Superior temporal gyrus (tissue), 1 donor: ENCODE measurements at regions not wholly inside any gene's neighbourhood (a gene's known extent, or its start where the extent isn't known, plus 50 kb on each side); places are given as distances from the start of the nearest gene placed in this dataset.
"Not testable (repeated sequence)": the region's sequence is repeated elsewhere in the genome, so short reads cannot be mapped to it uniquely, and the experiment has no call there.

Source experiments
- DNase-seq: peaks from one replicate; pipeline ENCODE4 v3.0.0-alpha.2; 2016; ENCODE audit errors: extremely low spot score

DNA sequence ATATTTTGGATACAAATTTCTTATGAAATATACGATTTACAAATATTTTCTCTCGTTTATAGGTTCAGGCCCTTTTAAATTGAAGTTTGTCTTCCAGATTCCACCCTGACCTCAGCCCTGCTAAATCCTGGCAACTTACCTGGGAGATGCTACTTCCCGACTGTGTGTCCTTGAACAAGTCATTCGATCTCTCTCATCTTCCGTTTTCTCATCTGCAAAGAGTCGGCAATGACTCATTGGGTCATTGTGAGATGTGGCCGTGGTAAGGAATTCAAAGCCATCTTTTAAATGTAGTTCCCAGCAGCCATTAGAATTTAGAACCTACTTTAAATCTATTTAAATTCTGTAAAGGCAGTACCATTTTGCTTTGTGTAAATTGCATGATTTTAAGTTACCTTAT is 72.5 kb downstream of the LHX2 start:
- no peak for DNase-seq

GRCh38 chr9:124087226-124087625 is 75.7 kb downstream of the LHX2 start:
- no peak for DNase-seq

DNA sequence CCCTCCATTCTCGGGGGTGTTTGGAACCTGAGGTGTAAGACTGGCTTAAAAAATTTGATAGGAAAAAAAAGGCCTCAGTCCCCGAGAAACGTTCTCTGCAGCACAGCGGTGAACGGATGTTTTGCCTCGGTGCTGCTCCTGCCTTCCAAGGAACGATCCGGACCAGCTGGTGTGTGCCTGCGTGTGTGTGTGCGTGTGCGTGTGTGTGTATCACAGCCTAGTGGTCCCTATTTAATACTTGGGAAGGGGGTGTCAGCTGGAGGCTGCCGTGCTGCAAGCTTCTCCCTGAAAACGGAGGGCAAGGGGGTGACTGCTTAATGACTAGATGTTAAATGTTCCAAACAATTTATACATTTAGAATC is 76.9 kb downstream of the LHX2 start:
- DNase-seq = peak; percentile 57

DNA sequence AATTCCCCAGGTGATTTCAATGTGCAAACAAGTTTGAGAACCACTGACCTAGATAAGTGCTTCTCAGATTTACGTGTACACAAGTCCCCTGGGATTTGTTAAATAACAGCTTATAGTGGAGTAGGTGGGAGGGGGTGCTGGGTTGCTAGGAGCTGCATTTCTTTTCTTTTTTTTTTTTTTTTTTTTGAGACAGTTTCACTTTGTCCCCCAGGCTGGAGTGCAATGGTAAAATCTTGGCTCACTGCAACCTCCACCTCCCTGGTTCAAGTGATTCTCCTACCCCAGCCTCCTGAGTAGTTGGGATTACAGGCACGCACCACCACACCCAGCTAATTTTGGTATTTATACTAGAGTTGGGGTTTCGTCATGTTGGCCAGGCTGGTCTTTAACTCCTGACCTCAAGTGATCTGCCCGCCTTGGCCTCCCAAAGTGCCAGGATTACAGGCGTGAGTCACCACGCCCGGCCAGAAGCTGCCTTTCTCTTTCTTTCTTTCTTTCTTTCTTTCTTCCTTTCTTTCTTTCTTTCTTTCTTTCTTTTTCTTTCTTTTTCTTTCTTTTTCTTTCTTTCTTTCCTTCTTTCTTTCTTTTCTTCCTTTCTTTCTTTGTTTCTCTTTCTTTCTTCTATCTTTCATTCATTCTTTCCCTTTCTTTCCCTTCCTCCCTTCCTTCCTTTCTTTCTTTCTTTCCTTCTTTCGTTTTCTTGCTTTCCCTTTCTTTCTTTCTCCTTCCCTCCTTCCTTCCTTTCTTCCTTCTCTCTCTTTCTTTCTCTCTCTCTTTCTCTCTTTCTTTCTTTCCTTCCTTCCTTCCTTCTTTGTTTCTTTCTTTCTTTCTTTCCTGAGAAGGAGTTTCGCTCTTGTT is 78.3 kb downstream of the LHX2 start:
- DNase-seq = not testable (repeated sequence)

DNA sequence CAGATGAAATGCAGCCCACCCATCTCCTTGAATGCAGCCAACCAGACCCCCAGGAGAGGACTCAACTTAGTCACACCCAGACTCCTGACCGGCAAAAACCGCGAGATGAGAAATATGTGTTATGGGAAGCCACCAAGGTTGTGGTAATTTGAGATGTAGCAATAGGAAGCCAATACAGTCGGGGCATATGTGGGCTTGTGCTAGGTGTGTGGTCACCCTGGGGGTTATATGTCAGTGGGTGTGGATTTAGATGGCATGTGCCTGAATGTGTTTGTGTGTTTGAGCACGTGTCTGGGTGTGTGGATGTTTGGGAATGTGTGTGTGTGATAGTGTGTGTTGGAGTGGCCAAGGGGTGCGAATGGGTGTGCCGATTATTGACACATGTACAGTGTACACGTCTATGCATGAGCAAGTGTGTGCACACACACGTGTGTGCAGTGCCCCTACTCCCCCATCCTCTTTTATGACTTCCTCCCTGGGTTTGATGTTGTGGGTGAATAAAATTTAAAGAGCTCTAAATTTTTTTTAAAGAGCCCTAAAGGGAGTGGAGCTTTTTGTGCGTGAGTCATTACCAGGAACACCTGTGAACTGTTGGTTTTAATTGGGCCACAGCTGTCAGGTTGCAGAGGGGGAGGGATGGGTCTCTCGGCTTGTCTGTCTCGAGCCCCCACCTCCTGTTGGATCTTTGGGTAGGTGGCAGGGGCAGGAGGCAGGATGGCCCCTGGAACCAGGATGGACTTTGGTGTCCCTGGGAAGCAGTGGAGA is 86.8 kb downstream of the LHX2 start:
- DNase-seq = no peak

- DNase-seq = no peak
These were observed 88.3 kb downstream of the LHX2 start for GRCh38 chr9:124099860-124100259.

- DNase-seq = no peak
These were observed 89.8 kb downstream of the LHX2 start for GRCh38 chr9:124101215-124101968.

DNA sequence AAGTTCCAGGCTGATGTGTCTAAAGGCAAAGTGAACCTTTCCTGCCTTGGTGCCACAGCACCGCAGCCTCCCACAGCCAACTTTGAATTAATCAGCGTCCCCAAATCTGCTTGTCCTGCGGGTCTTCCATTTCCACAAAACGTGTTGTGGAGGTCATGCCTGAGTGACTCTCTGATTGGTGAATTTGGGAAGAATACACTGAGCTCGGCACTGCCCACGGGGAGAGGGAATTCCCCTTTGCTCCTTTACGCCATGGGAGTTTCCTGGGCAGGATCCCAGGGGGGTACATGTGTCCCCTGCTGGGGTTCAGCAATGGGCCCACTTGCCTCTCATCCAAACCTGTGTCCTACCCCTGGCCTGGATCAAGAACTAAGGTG is 90.4 kb downstream of the LHX2 start:
- no peak for DNase-seq

DNA sequence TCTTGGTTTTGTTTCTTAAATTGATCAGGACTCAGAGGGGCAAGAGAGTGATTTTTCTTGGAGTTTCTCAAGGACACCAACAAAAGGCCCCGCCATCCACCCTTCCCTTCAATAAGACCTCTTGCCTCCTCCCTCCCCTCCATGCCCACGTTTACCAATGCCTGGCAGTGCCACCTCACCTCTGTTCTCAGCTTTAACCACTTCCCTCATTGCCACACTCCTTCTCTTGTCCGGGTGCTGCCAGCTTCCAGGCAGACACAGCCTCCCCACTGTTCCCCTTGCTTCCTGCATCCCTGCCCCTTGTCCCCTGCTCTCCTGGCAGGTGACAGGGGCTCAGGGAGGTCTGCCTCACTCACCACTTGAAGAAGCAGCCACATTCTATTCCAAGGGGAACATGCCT is 90.8 kb downstream of the LHX2 start:
- no peak for DNase-seq

DNA sequence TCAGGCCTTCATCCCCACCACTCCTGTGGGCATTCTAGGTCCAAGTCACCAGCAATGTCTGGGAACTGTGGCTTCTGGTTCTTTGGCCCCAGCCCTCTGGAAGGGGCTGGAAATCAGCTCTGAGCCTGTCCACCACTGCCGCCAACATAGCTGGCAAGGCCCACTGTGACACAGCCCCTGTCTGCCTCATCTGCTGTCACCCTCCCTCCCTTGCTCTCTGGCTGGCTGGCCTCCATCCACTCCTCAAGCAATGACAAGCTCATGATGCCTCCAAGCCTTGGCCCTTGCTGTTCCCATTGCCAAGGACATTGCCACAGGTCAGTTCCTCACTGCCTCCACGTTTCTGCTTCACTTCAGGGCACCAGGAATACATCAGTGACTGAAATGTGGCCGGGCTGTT is 93.7 kb downstream of the LHX2 start:
- no peak for DNase-seq

DNA sequence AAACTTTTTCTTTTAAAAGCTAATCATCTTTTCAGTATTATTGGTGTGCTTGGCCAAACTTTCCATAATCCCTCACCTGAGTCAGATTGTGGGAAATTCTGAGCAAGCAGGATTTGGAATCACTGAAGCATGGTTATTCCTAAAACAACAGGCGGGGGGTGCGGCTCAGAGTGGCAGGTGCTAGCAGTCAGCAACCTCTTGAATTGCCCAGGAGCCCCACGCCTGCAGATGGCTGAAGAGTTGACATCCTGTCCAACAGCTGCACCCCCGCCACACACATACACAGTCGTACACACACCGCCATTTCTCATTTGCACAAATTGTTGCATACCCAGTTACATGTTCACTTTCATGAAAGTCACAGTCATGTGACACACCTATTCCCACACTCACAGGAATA is 96.6 kb downstream of the LHX2 start:
- no peak for DNase-seq

DNA sequence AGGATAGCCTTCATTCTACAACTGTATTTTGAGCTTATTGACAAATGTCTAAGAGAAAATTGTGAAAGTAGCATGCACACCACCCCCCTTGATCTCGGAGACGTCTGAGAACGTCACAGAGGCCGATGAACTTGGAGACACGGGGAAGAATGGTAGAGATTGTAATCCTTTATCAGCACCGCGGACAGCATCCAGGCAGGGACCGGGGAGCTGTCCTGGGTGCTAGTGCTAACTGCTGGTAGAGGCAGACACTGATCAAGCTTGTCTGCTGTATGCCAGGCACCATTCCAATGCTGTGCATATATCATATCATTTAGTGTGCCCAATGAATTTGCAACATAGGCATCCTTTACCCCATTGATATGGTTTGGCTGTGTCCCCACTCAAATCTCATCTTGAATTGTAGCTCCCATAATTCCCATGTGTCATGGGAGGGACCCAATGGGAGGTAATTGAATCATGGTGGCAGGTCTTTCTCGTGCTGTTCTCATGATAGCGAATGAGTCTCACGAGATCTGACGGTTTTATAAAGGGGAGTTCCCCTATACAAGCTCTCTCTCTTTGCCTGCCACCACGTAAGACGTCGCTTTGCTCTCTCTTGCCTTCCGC is 98.8 kb downstream of the LHX2 start:
- peak; percentile 58 for DNase-seq

- no peak for DNase-seq
These were observed 105.3 kb downstream of the LHX2 start for GRCh38 chr9:124116683-124117363.

DNA sequence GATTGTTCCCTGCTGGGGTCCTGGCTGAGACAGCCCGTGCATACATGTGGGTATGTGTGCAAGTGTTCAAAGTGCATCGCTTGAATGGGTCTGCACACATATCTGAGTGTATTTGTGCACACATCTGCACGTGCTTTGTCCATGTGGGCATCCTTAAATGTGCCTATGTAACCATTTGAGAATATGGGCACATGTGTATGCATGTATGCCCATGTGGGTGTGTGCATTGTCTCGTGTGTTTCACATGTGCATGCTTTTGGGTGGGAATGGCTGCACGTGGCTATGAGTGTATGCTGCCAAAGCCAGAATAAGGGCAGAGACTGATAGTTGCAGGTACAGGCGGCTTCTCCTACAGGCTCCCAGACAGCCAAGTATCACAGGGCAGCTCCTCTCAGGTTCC is 107.3 kb downstream of the LHX2 start:
- DNase-seq = no peak

- DNase-seq = no peak
These were observed 108.7 kb downstream of the LHX2 start for GRCh38 chr9:124120272-124120671.

- no peak for DNase-seq
These were observed 110.2 kb downstream of the LHX2 start for GRCh38 chr9:124121725-124122124.

DNA sequence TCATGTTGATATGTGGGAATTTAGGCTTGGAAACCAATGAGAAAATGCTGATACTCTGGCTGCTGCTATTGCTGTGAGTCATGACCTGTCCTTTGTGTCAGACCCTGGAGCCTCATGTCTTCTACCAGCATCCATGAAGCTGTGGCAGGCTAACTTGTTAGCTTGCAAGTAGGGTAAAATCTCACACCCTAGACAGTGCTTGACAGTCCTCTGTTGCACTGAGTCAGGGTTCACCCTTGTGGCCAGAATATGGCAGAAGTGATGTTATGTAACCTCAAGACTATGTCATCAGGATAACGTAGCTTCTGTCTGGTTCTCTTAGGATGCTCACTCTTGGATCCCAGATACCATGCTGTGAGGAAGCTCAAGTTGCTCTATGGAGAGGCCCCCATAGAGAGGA is 110.8 kb downstream of the LHX2 start:
- DNase-seq = no peak

DNA sequence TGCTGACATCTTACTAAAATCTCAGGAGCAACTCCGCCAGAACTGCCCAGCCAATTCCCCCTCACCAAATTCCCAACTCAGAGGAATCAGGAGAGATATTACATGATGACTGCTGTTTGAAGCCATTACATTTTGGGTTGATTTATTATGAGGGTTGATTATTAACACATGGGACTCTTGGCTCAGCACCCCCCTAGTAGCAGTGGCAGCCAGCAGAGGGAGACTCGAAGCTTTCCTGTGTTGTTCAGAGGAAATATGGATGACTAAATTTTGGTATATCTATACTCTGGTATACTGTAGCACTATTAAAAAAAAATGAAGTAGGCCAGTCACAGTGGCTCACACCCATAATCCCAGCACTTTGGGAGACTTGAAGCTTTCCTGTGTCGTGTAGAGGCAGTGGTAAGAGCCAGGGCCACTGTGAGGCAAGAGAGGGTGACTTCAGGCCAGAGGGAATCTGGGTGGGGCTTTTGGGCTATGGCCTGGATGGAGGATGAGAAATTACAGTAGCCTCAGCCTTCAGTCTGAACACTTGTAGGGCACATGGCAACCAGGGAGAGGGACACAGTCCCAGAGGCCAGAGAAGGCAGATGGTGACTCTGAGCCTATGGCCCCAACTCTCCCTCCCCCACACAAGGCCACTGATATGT is 111.4 kb downstream of the LHX2 start:
- no peak for DNase-seq

- DNase-seq = not testable (repeated sequence)
These were observed 112.1 kb downstream of the LHX2 start for GRCh38 chr9:124123621-124124020.

DNA sequence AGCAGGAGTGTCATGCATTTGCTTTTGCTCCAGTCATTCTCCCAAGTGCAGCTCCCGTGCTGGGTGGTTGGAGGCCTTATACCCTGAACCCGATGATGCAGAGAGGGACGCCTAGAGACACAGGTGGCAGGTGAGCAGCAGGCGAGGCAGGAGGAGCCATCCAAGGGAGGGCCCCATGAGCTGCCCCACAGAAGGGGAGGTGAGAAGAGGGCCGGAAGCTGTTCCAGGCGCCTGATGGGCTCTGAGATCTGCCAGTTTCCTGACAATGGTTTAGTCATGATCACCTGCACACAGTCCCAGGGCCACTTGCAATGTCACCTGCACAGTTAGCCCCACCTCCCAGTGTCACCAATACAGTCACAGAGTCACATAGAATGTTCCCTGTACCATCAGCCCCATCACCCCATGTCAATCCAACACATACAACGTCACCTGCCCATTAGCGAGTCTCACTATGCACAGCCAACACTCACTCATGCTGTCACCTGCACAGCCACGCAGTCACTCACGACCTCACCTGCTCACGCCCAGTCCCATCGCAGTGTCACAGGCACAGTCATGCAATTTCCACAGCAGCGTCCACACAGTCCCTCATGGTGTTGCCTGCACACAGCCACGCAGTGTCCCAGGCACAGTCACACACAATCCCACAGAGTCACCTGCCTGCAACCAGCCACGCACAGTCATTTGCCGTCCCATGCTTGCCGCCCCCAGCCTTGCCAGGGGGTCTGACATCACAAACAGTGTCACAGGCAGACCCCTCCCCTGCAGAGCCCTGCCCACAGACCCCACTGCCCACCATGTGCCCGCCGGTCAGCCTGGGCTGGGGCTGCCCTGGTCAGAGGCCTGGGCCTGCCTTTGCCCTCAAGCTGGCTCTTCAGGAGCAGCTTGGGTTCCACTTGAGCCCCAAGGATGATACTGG is 113.4 kb downstream of the LHX2 start:
- DNase-seq = no peak
